ENCODE measurements at regions not wholly inside any gene's neighbourhood (a gene's known extent, or its start where the extent isn't known, plus 50 kb on each side); places are given as distances from the start of the nearest gene placed in this dataset.

DNA sequence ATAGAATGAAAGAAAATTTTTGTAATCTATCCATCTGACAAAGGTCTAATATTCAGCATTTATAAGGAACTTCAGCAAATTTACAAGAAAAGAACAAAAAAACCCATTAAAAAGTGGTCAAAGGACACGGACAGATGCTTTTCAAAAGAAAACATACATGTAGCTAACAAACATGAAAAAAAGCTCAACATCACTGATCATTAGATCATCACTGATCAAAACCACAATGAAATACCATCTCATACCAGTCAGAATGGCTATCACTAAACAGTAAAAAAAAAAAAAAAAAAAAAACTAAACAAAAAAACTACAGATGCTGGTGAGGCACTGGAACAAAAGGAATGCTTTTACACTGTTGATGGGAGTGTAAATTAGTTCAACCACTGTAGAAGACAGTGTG is 837.1 kb downstream of the EPHA7 start:
- Histone ChIP-seq H2BK15ac (ENCODE audit: low read depth, low read length) (no peak overlapping the region), H2BK5ac (ENCODE audit: insufficient read length, low read length) (no peak overlapping the region), H4K20me1 (ENCODE audit: control insufficient read depth, insufficient read depth, insufficient read length) (no peaks in the 10 kb centered on the region), H2BK12ac (ENCODE audit: insufficient read length, low read depth, low read length) (no peak overlapping the region), H3K14ac (ENCODE audit: insufficient read depth, low read length) (no peak overlapping the region), H3K27ac (ENCODE audit: insufficient read length, low read depth, low read length) (no peak overlapping the region), H4K91ac (ENCODE audit: insufficient read length, low read depth, low read length) (no peak overlapping the region), H3K4me1 (ENCODE audit: insufficient read depth, low read length) (no peaks in the 10 kb centered on the region), H2BK120ac (ENCODE audit: low read depth, low read length, poor library complexity, severe bottlenecking) (no peak overlapping the region), H3K79me2 (ENCODE audit: insufficient read depth, low read length) (no peaks in the 10 kb centered on the region), H3K27me3 (ENCODE audit: insufficient read depth, low read length) (no peaks in the 10 kb centered on the region), H2AK5ac (ENCODE audit: insufficient read length, low read length) (no peak overlapping the region), H3K4ac (ENCODE audit: low read depth, low read length) (no peak overlapping the region), H4K8ac (replicated peaks; ENCODE audit: insufficient read length, low read depth, low read length) (no peak overlapping the region), H3K9me3 (ENCODE audit: control insufficient read depth, low read depth, low read length) (no peaks in the 10 kb centered on the region), H2AFZ (ENCODE audit: low read length) (no peak overlapping the region), H4K5ac (ENCODE audit: insufficient read length, low read depth, low read length) (no peak overlapping the region), H3K23me2 (ENCODE audit: insufficient read length, low read depth, low read length, poor library complexity, severe bottlenecking) (no peaks in the 10 kb centered on the region), H3T11ph (ENCODE audit: low read length) (no peak overlapping the region), H3K56ac (ENCODE audit: insufficient read length, low read depth, low read length) (no peak overlapping the region), H3K18ac (ENCODE audit: insufficient read length, low read depth, low read length) (no peak overlapping the region), H3K79me1 (ENCODE audit: insufficient read depth, low read depth, low read length, poor library complexity, severe bottlenecking) (no peaks in the 10 kb centered on the region), H3K4me2 (ENCODE audit: insufficient read depth, insufficient read length, low read length) (no peak overlapping the region), H3K23ac (ENCODE audit: insufficient read length, low read depth, low read length) (no peak overlapping the region), H3K9ac (ENCODE audit: extremely low read depth, insufficient read length, low read length) (no peak overlapping the region), H2BK20ac (ENCODE audit: low read depth, low read length, poor library complexity, severe bottlenecking) (no peak overlapping the region)
- 0 out of 4 replicates have a peak, but pooled peaks cover 2 to 3% of the 10 kb centered on the region in 2 experiments for H3K4me1 Mint-ChIP-seq
- no peak overlapping the region for H3K27ac Mint-ChIP-seq
- no peaks in the 10 kb centered on the region for H3K27me3 Mint-ChIP-seq (ENCODE audit: low read depth)
- peaks cover 0 to 11% (median 2%) of the 10 kb centered on the region in 3 experiments; a peak in 2 of 7 replicates for H3K36me3 Mint-ChIP-seq (ENCODE audit: insufficient read depth in 1 of 3, low read depth in 3 of 3)
- TF ChIP-seq, protein P1, sequence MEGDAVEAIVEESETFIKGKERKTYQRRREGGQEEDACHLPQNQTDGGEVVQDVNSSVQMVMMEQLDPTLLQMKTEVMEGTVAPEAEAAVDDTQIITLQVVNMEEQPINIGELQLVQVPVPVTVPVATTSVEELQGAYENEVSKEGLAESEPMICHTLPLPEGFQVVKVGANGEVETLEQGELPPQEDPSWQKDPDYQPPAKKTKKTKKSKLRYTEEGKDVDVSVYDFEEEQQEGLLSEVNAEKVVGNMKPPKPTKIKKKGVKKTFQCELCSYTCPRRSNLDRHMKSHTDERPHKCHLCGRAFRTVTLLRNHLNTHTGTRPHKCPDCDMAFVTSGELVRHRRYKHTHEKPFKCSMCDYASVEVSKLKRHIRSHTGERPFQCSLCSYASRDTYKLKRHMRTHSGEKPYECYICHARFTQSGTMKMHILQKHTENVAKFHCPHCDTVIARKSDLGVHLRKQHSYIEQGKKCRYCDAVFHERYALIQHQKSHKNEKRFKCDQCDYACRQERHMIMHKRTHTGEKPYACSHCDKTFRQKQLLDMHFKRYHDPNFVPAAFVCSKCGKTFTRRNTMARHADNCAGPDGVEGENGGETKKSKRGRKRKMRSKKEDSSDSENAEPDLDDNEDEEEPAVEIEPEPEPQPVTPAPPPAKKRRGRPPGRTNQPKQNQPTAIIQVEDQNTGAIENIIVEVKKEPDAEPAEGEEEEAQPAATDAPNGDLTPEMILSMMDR (conservative IDR thresholded peaks at IDR 0.05), result no peak
- H3K9me3 Mint-ChIP-seq, result peaks cover 14 to 18% of the 10 kb centered on the region in 2 experiments; a peak in 4 of 5 replicates
- H3K4me3 Mint-ChIP-seq, result no peak overlapping the region
- DNase-seq, result no peak
- WGBS (ENCODE audit: extremely low coverage, insufficient read length, low lambda C conversion rate), result no CpG with 5 or more reads among the region's 1 CpG

Data from H9 (cell line).